ENCODE measurements at regions not wholly inside any gene's neighbourhood (a gene's known extent, or its start where the extent isn't known, plus 50 kb on each side); places are given as distances from the start of the nearest gene placed in this dataset.
A peak's percentile ranks its signal among the peaks of the same experiment; 100 is the strongest.
"Not testable (repeated sequence)": the region's sequence is repeated elsewhere in the genome, so short reads cannot be mapped to it uniquely, and the experiment has no call there.

- DNase-seq (ENCODE audit: low spot score): no peak
Observed at GRCh38 chrX:43375136-43375535, 281.0 kb upstream of the MAOA start.

DNA sequence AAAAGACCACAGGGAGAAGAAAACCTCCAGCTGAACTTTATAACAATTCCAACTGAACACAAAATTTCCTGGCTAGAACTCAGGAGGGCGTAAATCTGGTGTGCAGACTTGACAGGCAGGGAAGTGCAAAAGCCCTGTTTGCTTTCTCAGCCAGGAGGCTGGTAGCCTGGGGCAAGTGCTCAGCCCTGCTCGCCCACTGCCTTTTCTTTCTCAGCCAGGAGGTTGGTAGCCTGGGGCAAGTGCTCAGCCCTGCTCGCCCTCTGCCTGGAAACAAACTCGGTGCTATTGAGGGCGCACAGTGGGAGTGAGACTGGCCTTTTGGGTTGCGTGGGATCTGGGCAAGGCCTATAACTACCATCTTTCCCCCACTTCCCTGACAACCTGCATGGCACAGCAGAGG is 275.4 kb upstream of the MAOA start:
- DNase-seq (ENCODE audit: low spot score): no peak

DNA sequence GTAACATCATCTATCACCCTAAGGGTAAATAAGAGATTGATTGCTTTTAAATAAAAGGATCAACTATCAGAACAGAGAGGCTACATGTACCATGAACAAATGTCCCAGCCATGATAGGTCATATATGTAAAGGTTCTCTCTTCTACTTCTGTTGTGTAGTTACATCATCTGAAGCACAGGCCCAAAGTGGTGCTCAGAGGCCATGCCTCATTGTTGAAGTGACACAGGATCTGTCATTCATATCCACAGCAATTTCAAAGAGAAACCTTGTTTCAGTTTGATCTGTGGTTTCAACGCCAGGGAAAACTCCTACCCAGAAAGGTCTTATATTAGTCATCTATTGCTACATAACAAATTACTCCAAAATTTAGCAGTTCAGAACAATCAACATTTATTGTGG is 269.2 kb upstream of the MAOA start:
- no peak for DNase-seq (ENCODE audit: low spot score)

- no peak for DNase-seq (ENCODE audit: low spot score)
Observed at GRCh38 chrX:43405191-43405590, 250.9 kb upstream of the MAOA start.

GRCh38 chrX:43423876-43424275 is 232.2 kb upstream of the MAOA start:
- no peak for DNase-seq (ENCODE audit: low spot score)

GRCh38 chrX:43436517-43436916 is 219.6 kb upstream of the MAOA start:
- peak; percentile 26 for DNase-seq (ENCODE audit: low spot score)

GRCh38 chrX:43446752-43447151 is 209.3 kb upstream of the MAOA start:
- DNase-seq (ENCODE audit: low spot score): no peak

DNA sequence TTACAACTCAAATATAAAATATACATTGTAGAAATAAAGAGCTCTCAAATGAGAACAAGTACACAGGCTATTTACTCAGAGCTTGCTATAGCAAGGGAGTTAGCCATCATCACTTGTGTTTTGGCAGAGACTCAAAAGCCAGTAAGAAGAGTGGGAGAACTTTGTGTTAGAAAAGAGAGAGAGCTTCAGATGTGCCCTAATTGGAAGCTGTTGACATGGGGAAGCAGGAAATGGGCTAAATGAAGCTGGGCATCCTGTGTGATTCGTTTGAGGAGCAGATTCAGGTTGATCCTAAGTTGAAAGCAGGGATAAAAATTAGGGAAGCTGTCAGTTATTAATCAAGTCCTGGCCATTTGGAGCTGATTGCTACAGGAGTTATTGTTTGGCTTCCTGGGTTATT is 207.4 kb upstream of the MAOA start:
- no peak for DNase-seq (ENCODE audit: low spot score)

DNA sequence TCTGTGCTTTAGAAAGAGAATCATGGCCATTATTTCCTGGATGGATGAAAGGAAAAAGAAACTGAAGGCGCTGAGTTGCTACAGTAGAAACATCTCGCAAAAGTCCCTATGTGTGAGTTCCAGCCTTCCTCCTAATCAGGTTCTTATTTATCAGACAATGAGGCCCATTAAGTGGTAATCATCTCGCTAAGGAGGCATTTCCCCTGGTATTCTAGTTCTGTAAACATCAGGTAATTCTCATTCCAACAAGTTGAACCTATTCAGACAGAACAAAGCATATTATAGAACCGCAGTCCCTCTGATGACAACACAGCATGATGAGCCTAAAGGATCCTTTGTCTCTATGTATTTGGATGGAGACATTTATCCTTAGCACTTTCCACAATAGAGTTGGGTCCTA is 205.7 kb upstream of the MAOA start:
- DNase-seq (ENCODE audit: low spot score): no peak

DNA sequence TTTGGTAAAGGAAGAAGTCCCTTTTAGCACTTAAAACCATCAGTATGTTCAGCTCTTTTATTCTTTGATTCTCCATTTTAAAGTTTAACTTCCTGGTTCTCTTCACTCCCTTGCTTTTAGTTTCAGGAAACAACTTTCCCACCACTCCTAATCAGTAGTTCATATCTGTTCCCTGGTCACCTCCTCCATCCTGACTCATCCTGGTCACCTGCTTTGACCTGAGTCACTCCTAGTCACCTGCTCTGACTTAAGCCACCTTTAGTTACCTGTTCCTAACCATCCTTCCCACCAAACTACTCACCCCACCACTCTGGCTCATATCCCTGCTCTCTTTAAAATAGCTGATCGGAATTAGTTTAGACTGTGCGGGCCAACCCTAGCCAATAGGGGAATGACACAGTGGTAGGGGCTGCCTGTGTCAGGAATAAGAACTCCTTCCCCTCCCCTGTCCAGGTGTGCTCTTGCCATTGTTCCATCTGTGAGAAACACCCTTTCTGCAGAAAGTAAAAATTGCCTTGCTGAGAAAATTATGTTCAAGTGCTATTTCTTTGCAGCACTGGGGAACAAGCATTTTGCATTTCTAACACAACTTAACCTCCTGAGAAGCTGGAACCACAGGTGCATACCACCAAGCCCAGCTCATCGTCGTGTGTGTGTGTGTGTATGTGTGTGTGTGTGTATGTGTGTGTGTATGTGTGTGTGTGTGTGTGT is 204.0 kb upstream of the MAOA start:
- DNase-seq (ENCODE audit: low spot score): not testable (repeated sequence)

- DNase-seq (ENCODE audit: low spot score): no peak
Observed at GRCh38 chrX:43456063-43456462, 200.0 kb upstream of the MAOA start.

- no peak for DNase-seq (ENCODE audit: low spot score)
Observed at GRCh38 chrX:43456906-43457305, 199.2 kb upstream of the MAOA start.

DNA sequence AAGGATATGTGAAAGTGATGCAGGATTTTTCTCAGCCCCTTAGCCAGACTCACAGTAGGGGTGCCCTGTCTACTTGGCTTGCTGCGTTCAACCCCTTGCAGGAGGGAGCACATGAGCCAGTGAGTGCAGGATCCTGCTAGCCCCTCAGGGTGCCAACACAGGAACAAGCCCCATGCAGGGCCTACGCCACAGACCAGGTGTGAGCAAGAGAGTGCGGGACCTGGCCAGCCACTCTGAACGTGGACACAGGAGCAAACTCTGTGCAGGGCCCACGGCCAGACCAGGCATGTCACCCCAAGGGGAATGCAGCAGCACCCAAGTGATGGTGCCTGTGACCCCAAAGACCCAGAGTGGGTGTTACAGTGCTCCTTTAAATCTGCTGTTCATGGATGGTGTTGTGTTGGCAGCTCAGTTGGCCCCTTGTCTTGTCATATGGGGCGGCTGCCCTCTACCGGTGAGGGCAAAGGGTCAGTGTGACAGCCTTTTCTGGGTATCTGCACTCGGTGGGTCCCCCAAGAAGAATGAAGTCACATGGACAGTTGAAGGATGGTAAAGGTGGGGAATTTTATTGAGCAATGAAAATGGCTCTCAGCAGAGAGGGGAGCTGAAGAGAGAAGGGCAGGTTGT is 188.4 kb upstream of the MAOA start:
- no peak for DNase-seq (ENCODE audit: low spot score)

- DNase-seq (ENCODE audit: low spot score): no peak
Observed at GRCh38 chrX:43469391-43470054, 186.6 kb upstream of the MAOA start.

- DNase-seq (ENCODE audit: low spot score): no peak
Observed at GRCh38 chrX:43474321-43474720, 181.8 kb upstream of the MAOA start.

GRCh38 chrX:43479070-43479469 is 177.0 kb upstream of the MAOA start:
- DNase-seq (ENCODE audit: low spot score): no peak

- no peak for DNase-seq (ENCODE audit: low spot score)
Observed at GRCh38 chrX:43479850-43480249, 176.2 kb upstream of the MAOA start.

DNA sequence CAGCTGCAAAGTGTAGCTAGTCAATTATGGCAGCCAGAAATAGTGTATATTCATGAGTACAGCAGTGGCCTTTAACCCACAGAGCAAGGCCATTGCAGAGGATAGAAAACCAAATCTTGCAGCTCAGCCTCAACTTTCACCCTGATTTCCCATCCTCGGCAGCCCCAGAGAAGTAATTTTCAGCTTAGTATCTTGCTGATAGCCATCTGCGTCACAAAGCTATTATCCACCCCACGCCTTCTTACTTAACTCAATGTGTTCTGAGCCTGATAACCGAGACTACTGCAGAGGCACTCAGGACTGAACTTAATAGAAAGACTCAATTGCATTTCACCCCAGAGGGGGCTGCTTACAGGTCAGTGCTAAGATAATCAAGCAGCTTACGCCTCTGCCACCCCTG is 174.5 kb upstream of the MAOA start:
- DNase-seq (ENCODE audit: low spot score): no peak

GRCh38 chrX:43493756-43494155 is 162.3 kb upstream of the MAOA start:
- DNase-seq (ENCODE audit: low spot score): no peak

GRCh38 chrX:43500246-43500645 is 155.9 kb upstream of the MAOA start:
- DNase-seq (ENCODE audit: low spot score): no peak

GRCh38 chrX:43500996-43501694 is 155.0 kb upstream of the MAOA start:
- no peak for DNase-seq (ENCODE audit: low spot score)

DNA sequence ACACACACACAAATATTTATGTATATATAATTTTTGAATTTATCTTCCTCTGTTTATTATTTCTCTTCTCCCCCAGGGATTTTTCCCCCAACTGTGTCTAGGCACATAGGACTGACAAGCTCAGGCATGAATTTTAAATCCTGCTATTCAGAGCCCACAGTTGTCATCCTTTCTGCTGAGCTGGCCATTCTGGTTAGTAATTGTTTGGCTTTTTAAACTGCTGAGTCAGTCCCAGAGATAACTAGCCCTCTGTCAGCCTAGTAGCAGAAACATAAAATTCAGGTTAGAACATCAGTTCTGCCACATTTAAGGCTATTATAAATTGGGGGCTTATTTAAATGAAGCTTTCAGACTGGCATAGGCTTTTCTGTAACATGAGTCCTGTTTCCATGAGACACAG is 151.7 kb upstream of the MAOA start:
- DNase-seq (ENCODE audit: low spot score): no peak

GRCh38 chrX:43505769-43506168 is 150.3 kb upstream of the MAOA start:
- no peak for DNase-seq (ENCODE audit: low spot score)

Measured in SW480 (cell line).